GM18909 (cell line): ENCODE measurements at regions not wholly inside any gene's neighbourhood (a gene's known extent, or its start where the extent isn't known, plus 50 kb on each side); places are given as distances from the start of the nearest gene placed in this dataset.
"Not testable (repeated sequence)": the region's sequence is repeated elsewhere in the genome, so short reads cannot be mapped to it uniquely, and the experiment has no call there.

Source experiments
- ATAC-seq: cut with Tn5 transposase; IDR thresholded peaks from one replicate; pipeline ENCODE4 v1.9.1; 2021; ENCODE audit warnings: mild to moderate bottlenecking; ENCODE audit not compliant: unreplicated experiment, poor library complexity

DNA sequence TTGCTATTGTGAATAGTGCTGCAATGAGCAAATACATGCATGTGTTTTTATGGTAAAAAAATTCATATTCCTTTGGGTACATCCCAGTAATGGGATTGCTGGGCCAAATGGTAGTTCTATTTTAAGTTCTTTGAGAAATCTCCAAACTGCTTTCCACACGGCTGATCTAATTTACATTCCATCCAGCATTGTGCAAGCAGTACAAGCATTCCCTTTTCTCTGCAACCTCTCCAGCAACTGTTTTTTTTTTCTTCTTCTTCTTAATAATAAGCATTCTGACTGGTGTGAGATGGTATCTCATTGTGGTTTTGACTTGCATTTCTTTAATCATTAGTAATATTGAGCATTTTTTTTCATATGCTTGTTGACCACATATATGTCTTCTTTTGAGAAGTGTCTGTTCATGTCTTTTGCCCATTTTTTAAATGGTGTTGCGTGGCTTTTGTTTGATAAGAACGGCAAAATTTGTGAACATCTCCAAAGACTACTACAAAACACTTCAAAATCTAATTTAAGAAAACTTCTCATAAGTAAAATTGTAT, 136.1 kb upstream of the MYO3A start:
- ATAC-seq = no peak

- no peak for ATAC-seq
These were observed 129.5 kb upstream of the MYO3A start for GRCh38 chr10:25804505-25804904.

DNA sequence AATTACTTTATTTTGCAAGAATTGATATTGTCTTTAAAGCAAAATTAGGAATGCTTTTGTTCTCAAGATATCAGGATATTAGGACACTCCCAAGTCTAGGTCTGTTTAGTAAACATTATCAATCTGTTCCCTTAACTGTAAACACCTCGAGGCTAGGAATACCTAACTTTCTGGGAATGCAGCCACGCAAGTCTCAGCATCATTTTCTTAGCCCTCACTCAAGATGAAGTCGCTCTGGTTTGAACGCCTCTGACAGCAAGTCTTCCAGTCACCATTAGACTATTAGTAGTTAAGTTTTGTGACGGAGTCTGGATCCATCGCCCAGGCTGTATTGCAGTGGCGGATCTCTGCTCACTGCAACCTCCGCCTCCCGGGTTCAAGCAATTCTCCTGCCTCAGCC, 128.0 kb upstream of the MYO3A start:
- no peak for ATAC-seq

DNA sequence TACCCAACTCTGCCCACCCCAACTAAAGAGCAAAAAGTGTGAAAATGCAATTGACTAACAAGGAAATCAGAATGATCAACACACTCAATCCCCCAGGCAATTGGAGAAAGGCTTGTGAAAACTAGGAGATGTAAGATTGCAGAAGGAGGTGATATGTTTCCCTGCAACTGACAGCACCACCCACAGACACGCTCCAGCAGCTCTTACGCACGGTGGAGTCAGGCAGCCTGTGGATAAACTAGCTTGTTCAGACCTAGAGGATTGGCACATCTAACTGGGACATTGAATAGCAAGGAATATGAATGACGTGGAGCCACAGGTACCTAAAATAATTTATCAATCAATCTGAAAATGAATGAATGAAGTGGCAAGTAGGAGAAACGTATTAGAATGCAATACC, 125.7 kb upstream of the MYO3A start:
- no peak for ATAC-seq

- no peak for ATAC-seq
These were observed 122.9 kb upstream of the MYO3A start for GRCh38 chr10:25811052-25811685.

GRCh38 chr10:25813511-25813910, 120.5 kb upstream of the MYO3A start:
- no peak for ATAC-seq

- no peak for ATAC-seq
These were observed 118.8 kb upstream of the MYO3A start for GRCh38 chr10:25815236-25815635.

DNA sequence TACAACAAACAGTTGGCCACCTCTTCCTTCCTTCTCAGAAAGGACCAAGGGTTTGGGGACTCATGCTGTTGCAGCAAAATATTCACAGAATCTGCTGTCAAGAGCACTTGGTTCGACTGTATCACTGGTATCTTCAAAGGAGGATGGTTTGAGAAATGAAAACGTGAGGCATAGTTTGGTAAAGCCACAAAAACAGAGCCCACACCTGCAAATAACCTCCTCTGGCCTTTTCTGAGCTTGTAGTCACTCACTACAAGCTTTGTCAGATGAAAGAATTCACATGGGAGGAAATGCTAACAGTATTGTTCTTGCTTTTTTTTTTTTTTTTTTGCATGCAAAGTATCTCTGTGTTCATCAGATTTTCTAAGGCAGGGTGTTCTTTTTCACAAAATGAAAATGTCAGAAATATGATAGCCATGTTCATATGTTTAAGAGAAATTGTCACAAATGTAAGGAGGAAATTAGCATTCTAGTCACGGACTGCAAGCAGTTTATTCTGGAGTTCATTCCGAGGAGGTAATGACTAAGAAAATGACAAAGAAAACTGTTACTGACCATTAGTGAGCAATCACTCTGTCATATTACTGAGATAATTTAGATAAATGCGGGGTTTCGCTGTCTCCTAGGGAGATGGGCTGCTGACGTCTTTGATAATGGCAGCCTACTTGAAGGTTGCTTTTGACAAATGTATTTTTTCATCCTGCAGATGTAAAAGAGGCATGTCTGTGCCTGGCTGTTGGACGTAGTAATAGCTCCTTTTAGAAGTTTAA, 117.8 kb upstream of the MYO3A start:
- no peak for ATAC-seq

DNA sequence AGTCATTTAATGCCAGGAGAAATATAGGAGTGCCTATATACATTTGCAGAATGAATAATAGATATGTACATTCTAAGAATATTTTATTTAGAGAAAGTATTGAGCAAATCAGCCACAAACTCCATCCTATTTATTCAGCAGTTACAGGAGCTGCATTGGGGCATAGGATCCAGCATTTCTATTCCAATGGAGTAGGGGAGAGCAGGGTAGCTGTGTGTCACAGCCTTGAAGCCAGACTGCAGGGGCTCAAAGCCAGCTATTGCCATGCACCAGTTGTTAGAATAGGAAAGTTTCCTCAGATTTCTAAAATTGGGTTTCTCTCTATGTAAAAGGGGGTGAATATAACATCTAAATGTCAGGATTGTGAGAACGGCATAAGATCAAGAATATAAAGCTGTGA, 116.8 kb upstream of the MYO3A start:
- no peak for ATAC-seq

DNA sequence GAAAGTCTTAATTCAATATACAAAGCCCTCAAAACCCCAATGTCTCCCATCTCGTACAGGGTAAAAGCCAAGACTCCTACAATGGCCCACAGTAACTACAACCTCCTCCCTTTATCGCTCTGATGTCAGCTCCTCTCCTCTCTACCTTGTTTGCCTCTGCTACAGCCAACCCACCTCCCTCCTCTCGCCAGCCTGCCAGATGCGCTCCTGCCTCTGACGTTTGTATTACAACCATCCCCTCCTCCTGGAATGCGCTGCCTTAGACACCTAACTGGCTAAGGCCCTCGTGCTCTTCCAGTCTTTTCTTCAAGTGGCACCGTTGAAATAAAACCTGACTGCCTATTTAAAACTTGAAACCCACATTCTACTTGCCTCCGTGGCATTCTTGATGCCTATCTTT, 115.3 kb upstream of the MYO3A start:
- no peak for ATAC-seq

DNA sequence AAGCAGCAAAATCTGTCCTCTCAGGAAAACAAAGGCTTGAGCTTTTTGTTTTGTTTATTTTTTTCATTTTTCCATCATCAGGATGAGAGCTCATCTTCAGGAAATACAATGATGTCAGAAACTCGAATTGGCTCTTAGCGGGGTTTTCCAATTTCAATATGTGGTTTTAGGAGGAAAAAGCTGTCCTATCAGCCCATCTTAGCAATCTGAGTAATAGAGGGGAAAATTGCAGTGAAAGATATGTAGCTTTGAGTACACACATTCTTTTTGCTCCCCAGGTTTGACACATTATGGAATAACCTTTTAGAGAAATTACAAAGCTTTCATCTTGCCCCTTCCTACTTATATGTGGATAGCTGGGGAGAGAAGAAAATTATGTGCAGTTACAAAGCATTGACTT, 113.6 kb upstream of the MYO3A start:
- no peak for ATAC-seq

DNA sequence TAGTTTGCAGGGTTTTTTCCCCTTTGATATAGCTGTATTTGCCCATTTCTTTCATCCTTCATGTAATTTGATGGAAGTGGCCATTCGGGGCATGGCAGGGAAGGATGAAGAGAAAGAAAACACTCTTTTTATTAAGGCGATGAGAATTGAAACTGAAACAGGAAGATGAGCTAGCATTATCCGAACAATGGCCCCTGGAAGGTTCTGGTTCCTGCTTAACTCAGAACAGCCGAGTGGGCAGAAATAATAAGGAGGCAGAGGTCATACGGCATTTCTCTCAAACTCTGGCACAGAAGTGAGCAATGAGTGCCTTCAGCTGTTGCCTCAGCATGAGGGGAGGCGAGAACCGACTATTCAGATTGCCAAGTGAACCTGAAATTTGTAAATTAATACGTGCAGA, 113.2 kb upstream of the MYO3A start:
- ATAC-seq = no peak

DNA sequence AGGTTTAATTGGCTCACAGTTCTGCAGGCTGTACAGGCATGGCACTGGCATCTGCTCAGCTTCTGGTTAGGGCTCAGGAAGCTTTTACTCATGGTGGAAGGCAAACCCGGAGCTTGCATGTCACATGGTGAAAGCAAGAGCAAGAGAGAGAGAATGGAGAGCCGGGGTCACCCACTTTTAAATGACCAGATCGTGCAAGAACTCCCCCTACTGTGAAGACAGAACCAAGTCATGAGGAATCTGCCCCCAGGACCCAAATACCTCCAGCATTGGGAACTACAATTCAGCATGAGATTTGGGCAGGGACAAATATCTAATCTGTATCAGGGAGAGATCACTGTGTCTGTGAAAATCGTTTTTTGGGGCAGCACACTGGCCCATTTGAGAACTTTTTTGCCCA, 110.0 kb upstream of the MYO3A start:
- ATAC-seq = no peak

GRCh38 chr10:25828475-25828874, 105.6 kb upstream of the MYO3A start:
- no peak for ATAC-seq

DNA sequence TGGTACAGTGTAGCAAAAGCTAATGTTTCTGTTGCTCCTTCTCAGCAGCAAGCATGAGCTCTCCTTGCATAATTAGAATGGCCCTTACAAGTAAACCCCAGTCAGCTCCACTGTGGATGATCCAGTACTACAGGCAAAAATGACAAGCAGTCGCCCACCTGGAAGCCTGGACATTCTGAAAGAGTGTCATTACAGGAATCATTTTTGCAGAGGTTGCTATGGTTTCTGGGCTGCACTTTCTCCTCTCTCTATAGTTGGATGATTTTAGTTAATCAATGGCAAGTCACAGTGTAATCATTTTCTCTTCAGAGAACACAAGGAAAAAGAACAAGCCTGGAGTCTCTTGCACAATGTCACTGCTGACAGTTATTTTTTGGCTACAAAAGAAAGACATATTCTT, 102.9 kb upstream of the MYO3A start:
- no peak for ATAC-seq

DNA sequence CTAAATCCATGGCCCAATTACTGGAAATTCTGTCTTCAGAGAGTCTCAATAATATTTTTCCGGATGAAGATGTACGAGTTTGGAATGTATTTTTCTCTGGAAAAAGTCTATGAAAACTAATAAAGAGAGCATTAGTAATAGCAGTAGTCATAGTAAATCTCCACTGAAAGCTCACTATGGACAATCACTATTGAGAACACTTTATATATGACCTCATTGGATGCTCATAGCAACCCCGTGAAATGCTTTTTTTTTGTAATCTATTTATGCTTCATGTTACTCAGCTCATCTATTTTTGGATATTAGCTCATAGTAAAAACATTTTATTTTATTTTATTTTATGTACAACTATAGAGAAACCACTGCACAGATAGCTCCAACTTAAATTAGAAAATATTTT, 94.3 kb upstream of the MYO3A start:
- no peak for ATAC-seq

DNA sequence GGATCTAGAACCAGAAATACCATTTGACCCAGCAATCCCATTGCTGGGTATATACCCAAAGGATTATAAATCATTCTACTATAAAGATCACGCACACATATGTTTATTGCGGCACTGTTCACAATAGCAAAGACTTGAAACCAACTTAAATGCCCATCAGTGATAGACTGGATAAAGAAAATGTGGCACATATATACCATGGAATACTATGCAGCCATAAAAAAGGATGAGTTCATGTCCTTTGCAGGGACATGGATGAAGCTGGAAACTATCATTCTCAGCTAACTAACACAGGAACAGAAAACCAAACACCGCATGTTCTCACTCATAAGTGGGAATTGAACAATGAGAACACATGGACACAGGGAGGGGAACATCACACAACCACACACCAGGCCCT, 93.2 kb upstream of the MYO3A start:
- not testable (repeated sequence) for ATAC-seq

DNA sequence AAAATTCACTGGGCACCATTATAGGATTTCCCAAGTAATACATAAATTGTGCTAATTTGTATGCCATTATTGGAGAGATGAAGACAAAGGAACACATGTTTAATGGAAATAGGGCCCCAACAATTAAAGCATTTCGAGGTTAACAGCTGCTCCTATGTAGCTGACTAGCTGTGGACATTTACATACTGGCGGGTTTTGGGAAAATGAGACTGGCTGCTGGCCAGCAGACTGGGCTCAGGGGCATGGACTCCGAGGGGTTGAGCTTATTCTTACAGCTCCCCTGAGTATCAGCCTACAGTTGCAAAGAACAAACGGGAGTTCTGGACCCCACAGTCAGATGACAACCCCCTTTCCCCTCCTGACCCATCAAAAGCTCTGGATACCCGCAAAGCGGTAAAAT, 91.9 kb upstream of the MYO3A start:
- ATAC-seq = no peak

- ATAC-seq = no peak
These were observed 90.4 kb upstream of the MYO3A start for GRCh38 chr10:25843551-25844170.

DNA sequence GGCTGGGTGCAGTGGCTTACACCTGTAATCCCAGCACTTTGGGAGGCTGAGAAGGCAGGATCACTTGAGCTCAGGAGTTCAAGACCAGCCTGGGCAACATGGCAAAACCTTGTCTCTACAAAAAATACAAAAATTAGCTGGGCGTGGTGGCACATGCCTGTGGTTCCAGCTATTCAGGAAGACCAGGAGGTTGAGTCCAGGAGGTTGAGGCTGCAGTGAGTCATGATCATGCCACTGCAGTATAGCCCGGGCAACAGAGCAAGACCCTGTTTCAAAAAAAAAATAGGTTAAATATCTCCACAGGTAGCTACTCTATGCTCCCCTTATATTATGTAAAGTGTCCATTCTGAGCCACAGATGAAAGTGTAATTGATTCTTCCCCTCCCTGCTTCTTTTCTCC, 89.3 kb upstream of the MYO3A start:
- not testable (repeated sequence) for ATAC-seq

- ATAC-seq = no peak
These were observed 84.8 kb upstream of the MYO3A start for GRCh38 chr10:25849268-25849667.
